ENCODE measurements at regions not wholly inside any gene's neighbourhood (a gene's known extent, or its start where the extent isn't known, plus 50 kb on each side); places are given as distances from the start of the nearest gene placed in this dataset.

GRCh38 chr6:23183846-23184245, 614.5 kb downstream of the HDGFL1 start:
- H3K9me2 ChIP-seq (replicated peaks; ENCODE audit: low read depth, low read length), result no peaks in the 10 kb centered on the region

GRCh38 chr6:23184351-23184750, 615.0 kb downstream of the HDGFL1 start:
- no peaks in the 10 kb centered on the region for H3F3A ChIP-seq (ENCODE audit: low read depth)
- no peaks in the 10 kb centered on the region for H3K79me2 ChIP-seq (ENCODE audit: insufficient read depth, low read length)
- no peaks in the 10 kb centered on the region for H4K20me1 ChIP-seq (ENCODE audit: insufficient read depth, low read length, poor library complexity, severe bottlenecking)
- no peak for TF ChIP-seq EZH2phosphoT487 (IDR thresholded peaks at IDR 0.05; ENCODE audit: borderline replicate concordance)
- peaks cover 10% of the 10 kb centered on the region for H3K4me1 ChIP-seq (ENCODE audit: insufficient read depth, low read length, poor library complexity, severe bottlenecking)
- H3K9me2 ChIP-seq (replicated peaks; ENCODE audit: low read depth, low read length), result no peaks in the 10 kb centered on the region
- no peaks in the 10 kb centered on the region for H3K9me3 ChIP-seq (ENCODE audit: insufficient read depth, low read depth, low read length)
- no peak overlapping the region for H2AFZ ChIP-seq (ENCODE audit: low read length)
- H3K9ac ChIP-seq (ENCODE audit: low read depth, low read length, poor library complexity, severe bottlenecking), result no peak overlapping the region
- no peaks in the 10 kb centered on the region for H3K36me3 ChIP-seq (ENCODE audit: insufficient read depth, low read length)
- no peak overlapping the region for H3K4me2 ChIP-seq (ENCODE audit: low read depth, low read length, poor library complexity, severe bottlenecking)
- H3K27me3 ChIP-seq (ENCODE audit: insufficient read depth, low read length, poor library complexity, severe bottlenecking), result no peaks in the 10 kb centered on the region
- H3K4me3 ChIP-seq (ENCODE audit: low read length, poor library complexity, severe bottlenecking), result no peak overlapping the region

More at GRCh38 chr6:23183846-23184245, 614.5 kb downstream of the HDGFL1 start:
- Histone ChIP-seq H3K36me3 (ENCODE audit: insufficient read depth, low read length) (no peaks in the 10 kb centered on the region), H3K4me2 (ENCODE audit: low read depth, low read length, poor library complexity, severe bottlenecking) (no peak overlapping the region), H3K9me3 (ENCODE audit: insufficient read depth, low read depth, low read length) (no peaks in the 10 kb centered on the region), H3K4me1 (ENCODE audit: insufficient read depth, low read length, poor library complexity, severe bottlenecking) (peaks cover 10% of the 10 kb centered on the region), H3K79me2 (ENCODE audit: insufficient read depth, low read length) (no peaks in the 10 kb centered on the region), H2AFZ (ENCODE audit: low read length) (no peak overlapping the region), H3K4me3 (ENCODE audit: low read length, poor library complexity, severe bottlenecking) (no peak overlapping the region), H3K9ac (ENCODE audit: low read depth, low read length, poor library complexity, severe bottlenecking) (no peak overlapping the region), H3K27me3 (ENCODE audit: insufficient read depth, low read length, poor library complexity, severe bottlenecking) (no peaks in the 10 kb centered on the region), H4K20me1 (ENCODE audit: insufficient read depth, low read length, poor library complexity, severe bottlenecking) (no peaks in the 10 kb centered on the region), H3F3A (ENCODE audit: low read depth) (no peaks in the 10 kb centered on the region)
- TF ChIP-seq EZH2phosphoT487 (IDR thresholded peaks at IDR 0.05; ENCODE audit: borderline replicate concordance) (no peak), CTCF (conservative IDR thresholded peaks at IDR 0.05; ENCODE audit: low read length) (no peak)

GRCh38 chr6:23195487-23195886, 626.1 kb downstream of the HDGFL1 start:
- no peak overlapping the region for H3K9ac ChIP-seq (ENCODE audit: low read depth, low read length, poor library complexity, severe bottlenecking)
- H3K4me2 ChIP-seq (ENCODE audit: low read depth, low read length, poor library complexity, severe bottlenecking), result no peak overlapping the region
- no peak overlapping the region for H2AFZ ChIP-seq (ENCODE audit: low read length)
- H3K79me2 ChIP-seq (ENCODE audit: insufficient read depth, low read length), result no peaks in the 10 kb centered on the region
- no peaks in the 10 kb centered on the region for H4K20me1 ChIP-seq (ENCODE audit: insufficient read depth, low read length, poor library complexity, severe bottlenecking)
- H3F3A ChIP-seq (ENCODE audit: low read depth), result no peaks in the 10 kb centered on the region
- no peaks in the 10 kb centered on the region for H3K36me3 ChIP-seq (ENCODE audit: insufficient read depth, low read length)
- H3K4me3 ChIP-seq (ENCODE audit: low read length, poor library complexity, severe bottlenecking), result no peak overlapping the region
- TF ChIP-seq CTCF (conservative IDR thresholded peaks at IDR 0.05; ENCODE audit: low read length), result no peak
- TF ChIP-seq EZH2phosphoT487 (IDR thresholded peaks at IDR 0.05; ENCODE audit: borderline replicate concordance), result no peak
- no peaks in the 10 kb centered on the region for H3K27me3 ChIP-seq (ENCODE audit: insufficient read depth, low read length, poor library complexity, severe bottlenecking)
- no peaks in the 10 kb centered on the region for H3K9me3 ChIP-seq (ENCODE audit: insufficient read depth, low read depth, low read length)
- H3K4me1 ChIP-seq (ENCODE audit: insufficient read depth, low read length, poor library complexity, severe bottlenecking), result no peaks in the 10 kb centered on the region
- no peaks in the 10 kb centered on the region for H3K9me2 ChIP-seq (replicated peaks; ENCODE audit: low read depth, low read length)

- Histone ChIP-seq H3K9me3 (ENCODE audit: insufficient read depth, low read depth, low read length) (no peaks in the 10 kb centered on the region), H3K27me3 (ENCODE audit: insufficient read depth, low read length, poor library complexity, severe bottlenecking) (no peaks in the 10 kb centered on the region)
These were observed 630.2 kb downstream of the HDGFL1 start for GRCh38 chr6:23199541-23199940.

More at GRCh38 chr6:23199541-23199940, 630.2 kb downstream of the HDGFL1 start:
- Histone ChIP-seq H3K79me2 (ENCODE audit: insufficient read depth, low read length) (no peaks in the 10 kb centered on the region), H2AFZ (ENCODE audit: low read length) (no peak overlapping the region), H3K4me3 (ENCODE audit: low read length, poor library complexity, severe bottlenecking) (no peak overlapping the region), H3K36me3 (ENCODE audit: insufficient read depth, low read length) (no peaks in the 10 kb centered on the region), H3K4me1 (ENCODE audit: insufficient read depth, low read length, poor library complexity, severe bottlenecking) (no peaks in the 10 kb centered on the region), H3F3A (ENCODE audit: low read depth) (no peaks in the 10 kb centered on the region), H4K20me1 (ENCODE audit: insufficient read depth, low read length, poor library complexity, severe bottlenecking) (no peaks in the 10 kb centered on the region), H3K4me2 (ENCODE audit: low read depth, low read length, poor library complexity, severe bottlenecking) (no peak overlapping the region), H3K9me2 (replicated peaks; ENCODE audit: low read depth, low read length) (no peaks in the 10 kb centered on the region), H3K9ac (ENCODE audit: low read depth, low read length, poor library complexity, severe bottlenecking) (no peak overlapping the region)
- TF ChIP-seq EZH2phosphoT487 (IDR thresholded peaks at IDR 0.05; ENCODE audit: borderline replicate concordance) (no peak), CTCF (conservative IDR thresholded peaks at IDR 0.05; ENCODE audit: low read length) (no peak)

Measured in Loucy (cell line).